HG02885 (cell line): ENCODE measurements at regions not wholly inside any gene's neighbourhood (a gene's known extent, or its start where the extent isn't known, plus 50 kb on each side); places are given as distances from the start of the nearest gene placed in this dataset.
"Not testable (repeated sequence)": the region's sequence is repeated elsewhere in the genome, so short reads cannot be mapped to it uniquely, and the experiment has no call there.

Experiments used
- ATAC-seq: cut with Tn5 transposase; IDR thresholded peaks from one replicate; pipeline ENCODE4 v1.9.1; 2021; ENCODE audit warnings: mild to moderate bottlenecking; ENCODE audit not compliant: unreplicated experiment, poor library complexity

DNA sequence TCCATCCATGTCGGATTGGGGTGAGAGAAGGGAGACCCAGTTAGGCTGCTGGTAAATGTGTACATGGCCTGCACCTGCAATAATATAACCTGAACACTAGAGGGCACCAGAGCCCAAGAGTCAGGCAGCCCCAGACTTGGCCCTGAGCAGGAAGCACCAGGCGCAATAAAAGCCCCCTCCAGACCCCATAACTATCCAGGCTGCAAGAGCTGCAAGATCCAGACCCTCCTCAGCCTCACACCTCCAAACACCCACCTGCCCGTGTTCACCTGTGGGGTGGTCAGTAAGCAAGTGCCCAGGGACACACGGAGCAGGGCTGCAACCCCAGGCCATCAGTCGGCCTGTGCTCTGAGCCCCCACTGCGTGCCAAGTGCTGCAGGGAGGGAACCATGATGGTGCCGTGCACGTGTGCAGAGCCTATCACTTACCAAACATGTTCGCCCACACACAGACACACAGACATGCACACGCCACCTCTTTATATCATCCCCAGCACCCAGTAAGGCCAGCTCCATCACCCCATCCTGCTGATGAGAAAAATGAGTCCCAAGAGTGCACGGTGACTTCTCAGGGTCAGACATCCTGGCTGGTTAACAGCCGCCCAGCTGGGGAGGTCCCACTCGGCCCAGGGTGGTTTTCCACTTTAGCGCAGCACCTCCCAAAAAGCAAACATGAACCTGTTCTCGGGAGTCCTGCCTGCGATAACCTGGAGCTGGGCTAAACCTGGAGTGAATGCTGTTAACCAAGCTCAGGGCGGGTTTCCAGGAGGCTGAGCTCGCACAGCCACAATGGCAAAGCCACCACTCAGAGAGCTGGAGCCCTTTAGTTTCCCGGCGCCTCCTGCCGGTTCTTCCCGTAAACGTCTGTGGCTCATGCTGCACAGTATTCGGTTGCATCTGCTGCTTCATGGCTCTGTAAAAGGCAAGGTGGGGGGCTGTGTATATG is 439.8 kb downstream of the SOX9 start:
- ATAC-seq: peak; percentile 74

DNA sequence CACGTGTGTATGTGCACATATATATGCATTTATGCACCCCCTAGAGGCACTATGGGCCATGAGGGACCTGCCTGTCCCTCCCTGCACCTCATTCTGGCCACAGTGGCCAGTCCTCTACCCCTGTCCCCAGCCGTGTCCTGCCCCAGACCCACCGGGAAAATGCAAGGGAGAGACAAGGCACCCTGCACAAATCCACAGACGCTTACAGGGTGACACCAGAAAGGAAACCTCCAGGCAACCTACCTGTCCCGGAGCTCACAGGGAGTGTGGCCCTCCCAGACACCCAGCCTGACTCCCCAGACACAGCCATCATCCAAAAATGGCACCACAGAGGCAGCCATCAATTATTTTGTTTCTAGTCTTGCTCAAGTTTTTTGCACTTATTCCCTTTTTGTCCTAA is 440.4 kb downstream of the SOX9 start:
- ATAC-seq: no peak

DNA sequence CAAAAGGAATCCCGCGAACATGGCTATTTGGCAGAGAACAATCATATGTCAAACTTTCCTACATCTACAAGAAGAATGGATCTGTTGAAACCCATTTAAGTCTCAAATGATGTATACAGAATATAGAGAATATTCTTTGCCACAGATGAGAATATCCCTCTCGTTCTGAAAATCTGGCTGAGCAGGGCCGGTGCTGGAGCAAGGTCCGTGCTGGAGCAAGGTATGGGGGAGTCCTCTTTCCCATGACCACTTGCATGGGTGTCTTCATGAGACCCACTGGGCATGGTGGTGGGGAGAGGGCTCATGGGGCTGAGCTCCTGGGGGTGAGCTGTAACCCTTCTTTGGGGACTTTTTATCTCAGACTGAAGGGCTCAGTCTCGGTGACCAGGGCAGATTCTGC is 440.9 kb downstream of the SOX9 start:
- no peak for ATAC-seq

DNA sequence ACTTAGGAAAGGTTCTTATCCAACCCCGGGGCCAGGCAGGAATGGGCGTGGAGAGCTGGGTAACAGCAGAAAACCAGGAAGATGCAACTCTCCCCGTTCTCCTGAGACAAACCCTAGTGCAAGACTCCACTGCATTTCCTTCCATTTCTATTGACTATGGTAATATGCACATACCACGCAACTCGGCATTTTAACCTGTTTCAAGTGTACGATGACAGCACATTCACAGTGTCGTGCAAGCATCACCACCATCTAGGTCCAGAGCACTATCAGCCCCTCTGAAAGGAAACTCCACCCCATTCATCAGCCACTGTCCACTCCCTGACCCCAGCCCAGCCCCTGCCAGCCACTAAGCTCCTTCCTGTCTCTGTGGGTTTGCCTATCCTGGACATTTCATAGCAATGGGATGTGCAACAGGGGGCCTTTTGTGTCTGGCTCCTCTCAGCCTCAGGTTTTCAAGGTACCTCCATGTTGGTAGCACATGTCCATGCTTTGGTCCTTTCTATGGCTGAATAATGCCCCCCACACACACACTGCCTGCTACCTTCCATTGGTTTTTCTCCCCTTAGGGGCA is 441.9 kb downstream of the SOX9 start:
- no peak for ATAC-seq

DNA sequence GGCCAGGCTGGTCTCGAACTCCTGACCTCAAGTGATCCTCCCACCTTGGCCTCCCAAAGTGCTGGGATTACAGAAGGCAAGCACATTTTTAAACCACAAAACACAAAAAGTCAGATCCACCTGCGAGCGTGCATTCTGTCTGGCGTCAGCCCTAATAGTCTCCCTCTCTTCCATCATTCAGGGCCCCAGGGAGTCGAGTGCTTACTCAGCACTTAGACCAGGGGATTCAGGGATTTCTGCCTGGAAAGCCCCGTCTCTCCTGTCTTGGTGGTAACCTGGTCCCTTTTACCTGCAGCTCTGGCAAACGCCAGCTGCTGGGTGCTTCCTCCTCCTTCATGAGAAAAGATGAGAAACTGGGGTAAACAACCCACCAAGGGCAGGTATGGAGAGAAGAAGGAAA is 443.1 kb downstream of the SOX9 start:
- no peak for ATAC-seq

DNA sequence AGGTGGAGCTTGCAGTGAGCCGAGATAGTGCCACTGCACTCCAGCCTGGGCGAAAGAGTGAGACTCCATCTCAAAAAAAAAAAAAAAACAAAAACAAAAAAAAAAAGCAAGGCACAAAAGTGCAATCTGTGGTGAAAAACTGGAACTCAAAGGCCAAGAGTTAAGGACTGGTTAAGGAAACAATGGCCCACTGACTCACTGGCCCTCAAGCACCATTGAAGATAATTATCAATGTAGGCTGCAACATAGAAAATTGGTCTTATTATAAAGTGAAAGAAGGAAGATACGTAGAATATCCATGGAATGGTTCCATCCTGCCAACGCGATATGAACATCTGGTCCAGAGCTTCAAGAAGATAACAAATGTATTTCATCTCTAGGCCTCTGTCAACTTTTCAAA is 444.2 kb downstream of the SOX9 start:
- no peak for ATAC-seq

DNA sequence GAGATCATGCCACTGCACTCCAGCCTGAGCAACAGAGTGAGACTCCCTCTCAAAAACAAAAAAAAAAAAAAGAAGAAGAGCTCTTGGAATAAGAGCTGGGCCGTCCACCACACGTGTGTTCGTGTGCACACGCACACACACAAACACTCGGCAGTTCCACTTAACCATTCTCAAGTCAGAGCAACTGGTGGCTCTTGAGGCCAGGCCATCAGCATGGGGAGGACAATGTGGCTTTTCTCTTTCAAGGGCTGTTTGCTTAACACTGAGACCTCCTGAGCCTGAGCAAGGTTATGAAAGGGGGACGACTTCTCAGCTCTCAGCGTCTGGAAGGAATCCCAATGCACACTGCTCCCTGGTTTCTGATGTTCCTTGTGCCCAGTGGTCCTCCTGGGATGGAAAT is 444.9 kb downstream of the SOX9 start:
- ATAC-seq: no peak

DNA sequence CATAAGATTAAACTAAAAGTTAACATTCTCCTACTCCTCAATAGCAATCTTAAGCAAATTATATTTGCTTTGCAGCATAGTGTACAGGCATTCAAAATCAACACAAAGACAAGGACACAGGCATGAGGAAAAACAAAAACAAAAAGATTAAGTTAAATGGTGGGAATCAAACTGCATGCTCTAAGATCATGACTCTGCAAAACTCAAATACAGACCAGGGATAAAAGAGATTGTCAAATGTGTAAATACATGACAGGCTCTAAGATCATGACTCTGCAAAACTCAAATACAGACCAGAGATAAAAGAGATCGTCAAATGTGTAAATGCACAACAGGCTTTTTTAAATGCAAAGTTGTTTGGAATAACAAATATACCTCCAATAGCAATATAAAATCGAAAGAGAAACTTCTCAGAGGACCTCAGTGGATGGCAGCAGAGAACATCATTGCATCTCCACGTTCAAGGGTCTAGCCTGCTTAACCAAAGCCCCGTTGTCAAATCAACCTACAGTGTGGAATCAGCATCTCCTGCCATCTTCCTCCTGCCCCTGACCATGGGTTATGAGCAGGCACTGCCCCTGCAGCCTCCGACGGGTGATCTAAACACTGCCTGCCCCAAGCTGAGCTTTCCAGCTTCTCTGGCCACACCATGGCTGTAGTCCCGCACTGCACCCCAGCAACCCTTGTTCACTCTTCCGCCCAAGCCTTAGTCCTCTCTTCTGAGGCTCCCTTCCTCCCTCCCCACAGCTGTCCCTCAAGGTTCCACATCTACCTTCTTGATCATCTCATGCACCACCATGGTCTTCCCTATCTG is 446.1 kb downstream of the SOX9 start:
- no peak for ATAC-seq

DNA sequence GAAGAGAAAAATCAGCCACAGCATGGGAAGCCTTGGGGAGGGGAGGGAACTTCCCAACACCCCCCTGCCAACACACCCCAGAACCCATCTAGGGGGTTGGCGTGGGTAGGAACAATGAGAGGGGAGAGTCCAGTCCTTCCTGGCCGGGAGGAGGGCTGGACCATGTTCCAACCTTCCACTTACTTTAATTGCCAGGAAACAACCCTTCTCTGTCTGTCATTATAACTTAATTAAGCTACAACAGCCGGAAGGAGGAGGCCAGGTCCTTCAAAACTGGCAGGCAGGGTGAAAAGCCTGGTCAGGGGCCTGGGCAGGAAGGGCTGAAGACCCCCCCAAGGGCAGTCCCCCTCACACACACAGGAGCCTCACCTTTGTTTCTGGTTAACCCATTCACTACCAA is 447.0 kb downstream of the SOX9 start:
- ATAC-seq: no peak

DNA sequence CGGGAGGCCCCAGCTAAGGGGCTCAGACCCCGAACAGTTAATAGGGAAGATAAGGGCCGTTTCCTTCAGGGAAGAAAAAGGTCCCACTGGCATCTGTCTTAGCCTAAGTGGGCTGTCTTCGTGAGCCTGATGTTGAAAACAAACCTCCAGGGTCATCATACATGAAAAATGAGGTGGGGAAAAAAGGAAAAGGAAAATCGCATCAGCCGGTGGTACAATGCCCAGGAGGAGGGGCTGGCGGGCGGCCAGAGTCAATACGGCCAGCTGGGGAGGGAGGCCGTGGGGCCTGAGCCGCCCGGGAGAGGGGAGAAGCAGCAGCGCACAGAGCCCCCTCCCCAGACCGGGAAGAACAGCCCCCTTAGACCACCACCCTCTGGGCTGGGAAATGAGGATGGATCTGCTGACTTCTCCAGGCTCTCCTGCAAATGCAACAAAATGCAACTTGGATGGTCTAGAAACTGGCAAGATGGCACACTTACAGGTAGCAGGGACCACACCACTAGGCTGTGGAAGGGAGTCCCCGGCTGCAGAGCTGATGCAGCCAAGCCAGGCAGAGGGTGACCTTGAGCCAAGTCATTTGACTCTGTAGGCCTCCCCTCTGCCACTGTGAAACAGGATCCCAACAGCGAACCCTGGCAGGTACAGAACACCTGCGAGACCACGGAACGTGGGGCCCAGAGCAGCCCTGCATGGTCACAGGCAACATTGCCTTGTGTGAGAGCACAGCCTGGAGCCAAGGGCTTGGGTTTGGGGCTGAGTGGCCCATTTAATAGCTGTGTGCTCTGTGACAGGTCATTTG is 448.5 kb downstream of the SOX9 start:
- no peak for ATAC-seq

DNA sequence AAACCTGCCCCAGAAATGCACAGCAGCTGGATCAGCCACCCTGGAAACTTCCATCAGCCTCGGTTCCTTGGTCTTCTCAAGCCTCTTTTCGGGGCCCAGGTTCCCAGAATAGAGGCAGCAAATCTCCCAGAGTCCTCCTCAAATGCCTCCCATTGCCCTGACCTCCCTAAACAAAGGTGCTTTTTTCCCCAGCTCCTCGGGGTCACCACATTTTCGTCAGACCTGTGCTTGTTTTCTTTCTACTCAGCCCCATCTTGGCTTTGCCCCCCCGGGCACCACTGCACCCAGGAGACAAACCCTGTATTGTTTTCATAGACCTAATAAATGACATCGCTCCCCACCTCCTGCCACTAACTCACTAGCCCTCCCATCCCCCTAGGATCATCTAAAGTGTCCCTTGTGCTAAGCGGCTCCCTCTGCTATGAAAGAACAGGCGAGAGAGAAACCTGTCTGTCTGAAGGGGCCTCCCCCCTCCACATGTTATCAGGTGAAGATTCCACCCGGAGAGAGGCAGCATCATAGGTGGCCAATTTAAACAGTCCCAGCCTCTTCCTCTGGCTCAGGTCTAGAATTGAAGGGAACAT is 451.1 kb downstream of the SOX9 start:
- no peak for ATAC-seq

DNA sequence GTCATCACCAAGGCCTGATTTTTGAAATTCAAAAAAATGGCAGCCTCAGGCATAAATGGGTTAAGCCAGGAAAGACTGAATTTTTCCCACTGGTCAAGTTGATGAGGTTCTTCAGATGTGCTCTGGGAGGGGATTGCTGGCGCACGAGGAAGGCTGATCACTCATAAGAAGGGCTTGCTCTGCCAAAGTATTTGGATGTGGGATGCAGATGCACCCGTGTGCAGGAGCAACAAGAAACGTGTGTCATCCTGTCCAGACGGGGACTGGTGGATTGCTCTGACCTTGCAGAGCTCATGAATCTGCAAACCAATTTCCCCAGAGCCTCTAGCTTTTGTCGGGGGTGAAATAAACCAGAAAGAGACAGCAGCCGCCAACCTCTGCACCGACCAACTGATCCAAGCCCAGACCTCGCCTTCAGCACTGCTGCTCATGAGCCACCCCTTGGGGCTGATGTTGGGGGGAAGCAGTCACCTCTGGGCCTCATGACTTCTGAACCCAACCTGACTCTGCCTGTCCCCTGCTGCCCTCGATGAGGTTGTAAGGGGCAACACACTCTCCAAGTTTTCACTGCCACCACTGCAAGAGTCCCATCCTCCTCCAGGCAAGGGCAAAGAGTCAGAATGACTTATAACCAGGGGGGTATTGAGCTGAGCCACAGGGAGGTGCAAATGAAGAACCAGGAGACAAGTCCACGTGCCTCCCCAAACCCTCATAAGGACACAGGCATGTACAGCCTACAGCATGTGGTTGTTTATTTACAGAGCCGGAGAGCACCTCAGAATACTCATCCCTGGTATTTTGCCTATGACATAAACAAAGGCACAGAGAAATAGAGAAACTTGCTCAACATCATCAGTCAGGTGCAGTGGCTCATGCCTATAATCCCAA is 452.0 kb downstream of the SOX9 start:
- ATAC-seq: no peak

DNA sequence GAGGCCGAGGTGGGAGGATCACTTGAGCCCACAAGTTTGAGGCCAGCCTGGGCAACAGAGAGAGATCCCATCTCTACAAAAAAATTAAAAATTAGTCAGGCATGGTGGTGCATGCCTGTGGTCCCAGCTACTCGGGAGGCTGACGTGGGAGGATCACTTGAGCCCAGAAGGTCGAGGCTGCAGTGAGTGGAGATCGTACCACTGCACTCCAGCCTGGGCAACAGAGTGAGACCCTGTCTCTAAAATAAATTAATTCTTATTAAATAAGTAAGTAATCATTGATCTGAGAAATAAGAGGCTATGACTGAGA is 452.6 kb downstream of the SOX9 start:
- not testable (repeated sequence) for ATAC-seq

DNA sequence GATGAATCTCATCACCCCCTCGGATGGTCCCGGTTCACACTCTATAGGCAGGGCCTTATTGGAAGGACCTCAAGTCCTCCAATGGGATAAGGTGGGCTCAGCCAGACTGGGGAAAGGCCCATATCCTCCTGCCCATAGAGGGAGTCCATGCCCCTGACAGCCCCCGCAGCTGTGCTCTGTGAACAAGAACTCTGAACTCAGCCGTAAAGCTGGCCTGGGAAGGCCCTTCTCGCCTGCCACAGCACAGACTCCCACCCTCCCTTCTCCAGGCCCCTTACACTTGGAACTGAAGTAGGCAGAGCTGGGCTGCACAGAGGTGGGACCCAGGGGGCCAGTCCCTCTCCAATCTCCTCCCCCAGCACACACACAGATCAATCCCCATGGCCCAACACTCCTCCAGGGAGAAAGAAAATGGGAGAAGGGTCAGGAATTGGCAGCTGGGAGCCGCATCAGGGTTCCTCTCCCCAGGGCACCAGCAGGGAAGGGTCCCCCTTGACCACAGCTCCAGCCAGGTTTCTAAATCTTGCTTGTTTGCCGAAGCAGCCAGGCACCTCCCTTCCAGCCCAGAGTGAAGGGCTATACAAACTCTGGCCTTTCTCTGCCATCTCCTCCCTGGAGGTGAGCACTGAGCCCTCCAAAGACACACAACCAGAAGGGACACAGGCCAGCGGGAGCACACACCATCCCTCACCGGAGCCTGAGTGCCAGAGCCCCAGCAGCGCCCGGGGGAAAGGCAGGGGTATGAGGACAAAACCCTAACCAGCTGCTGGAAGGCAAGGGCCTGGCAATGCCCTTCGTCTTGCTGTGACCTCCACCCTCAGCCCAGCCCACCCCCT is 454.1 kb downstream of the SOX9 start:
- no peak for ATAC-seq

DNA sequence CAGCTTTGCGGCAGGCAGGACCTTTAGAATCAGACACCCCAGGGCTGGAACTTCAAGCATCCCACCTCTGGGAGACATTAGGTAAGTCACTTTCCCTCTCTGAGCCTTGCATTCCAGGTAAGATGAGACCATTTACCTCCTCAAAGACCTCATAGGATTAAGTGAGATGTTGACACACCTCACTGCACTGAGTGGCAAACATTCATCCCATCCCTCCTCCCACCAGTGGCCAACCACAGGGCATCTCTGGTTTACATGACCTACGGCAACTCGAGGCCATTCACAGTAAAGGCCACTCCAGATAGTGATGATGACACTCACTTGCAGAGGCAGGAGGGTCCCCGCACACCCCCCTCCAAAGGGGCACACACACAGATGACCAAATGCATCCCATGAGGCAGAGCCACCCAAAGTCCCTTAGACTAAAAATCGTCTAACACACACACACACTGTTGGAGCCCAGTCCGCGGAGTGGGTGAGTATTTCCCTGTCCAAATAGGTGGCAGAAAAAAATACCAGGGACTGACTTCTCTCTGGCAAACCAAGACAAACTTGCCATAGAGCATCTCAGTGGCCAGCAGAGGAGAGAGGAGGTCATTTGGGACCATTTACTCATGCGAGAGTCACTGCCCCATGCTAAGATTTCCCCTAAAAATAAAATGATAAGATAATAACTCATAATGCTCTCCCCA is 454.9 kb downstream of the SOX9 start:
- ATAC-seq: no peak

DNA sequence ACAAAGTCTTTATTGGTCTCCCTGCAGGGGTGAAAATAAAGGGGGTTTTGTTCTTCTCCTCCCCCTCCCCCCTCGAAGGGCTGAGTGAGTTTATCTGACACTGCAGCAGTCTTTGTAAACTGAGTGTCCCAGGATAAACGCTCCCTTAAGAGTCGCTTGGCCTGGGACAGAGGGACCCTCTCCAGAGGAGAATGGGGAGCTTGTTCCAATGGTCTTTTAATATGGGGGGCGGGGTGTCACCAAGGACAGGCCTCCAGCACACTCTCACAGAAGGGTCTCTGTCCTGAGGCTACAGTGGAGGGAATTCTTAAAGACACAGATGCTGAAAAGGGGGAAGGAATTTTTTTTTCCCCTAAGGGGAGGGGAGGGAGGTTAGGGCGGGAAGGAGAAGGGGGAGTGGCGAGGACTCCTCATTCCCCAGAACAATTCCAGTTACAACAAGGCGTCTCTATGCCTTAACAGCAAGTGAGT is 455.5 kb downstream of the SOX9 start:
- no peak for ATAC-seq

DNA sequence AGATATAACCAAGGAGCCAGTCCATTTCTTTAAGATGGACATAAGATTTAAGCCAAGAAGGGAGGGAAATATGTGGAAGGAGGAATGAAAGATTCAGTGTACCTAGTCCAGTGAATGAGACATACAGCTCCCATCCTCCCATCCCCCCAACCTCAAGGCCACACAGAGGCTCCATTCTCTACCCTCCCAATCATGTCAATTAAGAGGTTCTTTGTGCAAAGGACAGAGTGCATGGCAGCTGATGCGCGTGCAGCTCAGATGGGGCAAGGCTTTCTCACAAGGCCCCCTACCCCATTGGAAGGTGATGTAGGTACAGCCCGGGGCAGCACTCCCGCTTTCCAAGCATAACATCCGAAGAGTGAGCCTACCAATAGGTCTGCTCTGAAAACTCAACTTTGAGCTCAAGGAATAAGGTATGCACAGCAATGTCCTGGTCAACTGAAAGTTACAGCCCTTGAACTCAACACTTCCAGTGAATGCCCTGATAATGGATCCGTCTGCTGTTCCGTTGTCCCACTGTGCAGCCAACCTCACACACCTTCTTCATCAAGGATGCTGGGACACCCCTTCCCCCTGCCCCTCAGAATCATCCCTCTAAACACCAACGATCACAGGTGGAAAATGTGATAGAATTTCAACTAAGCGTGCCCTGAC is 458.1 kb downstream of the SOX9 start:
- ATAC-seq: no peak
